ENCODE measurements at regions not wholly inside any gene's neighbourhood (a gene's known extent, or its start where the extent isn't known, plus 50 kb on each side); places are given as distances from the start of the nearest gene placed in this dataset.

- TF ChIP-seq, protein P1, sequence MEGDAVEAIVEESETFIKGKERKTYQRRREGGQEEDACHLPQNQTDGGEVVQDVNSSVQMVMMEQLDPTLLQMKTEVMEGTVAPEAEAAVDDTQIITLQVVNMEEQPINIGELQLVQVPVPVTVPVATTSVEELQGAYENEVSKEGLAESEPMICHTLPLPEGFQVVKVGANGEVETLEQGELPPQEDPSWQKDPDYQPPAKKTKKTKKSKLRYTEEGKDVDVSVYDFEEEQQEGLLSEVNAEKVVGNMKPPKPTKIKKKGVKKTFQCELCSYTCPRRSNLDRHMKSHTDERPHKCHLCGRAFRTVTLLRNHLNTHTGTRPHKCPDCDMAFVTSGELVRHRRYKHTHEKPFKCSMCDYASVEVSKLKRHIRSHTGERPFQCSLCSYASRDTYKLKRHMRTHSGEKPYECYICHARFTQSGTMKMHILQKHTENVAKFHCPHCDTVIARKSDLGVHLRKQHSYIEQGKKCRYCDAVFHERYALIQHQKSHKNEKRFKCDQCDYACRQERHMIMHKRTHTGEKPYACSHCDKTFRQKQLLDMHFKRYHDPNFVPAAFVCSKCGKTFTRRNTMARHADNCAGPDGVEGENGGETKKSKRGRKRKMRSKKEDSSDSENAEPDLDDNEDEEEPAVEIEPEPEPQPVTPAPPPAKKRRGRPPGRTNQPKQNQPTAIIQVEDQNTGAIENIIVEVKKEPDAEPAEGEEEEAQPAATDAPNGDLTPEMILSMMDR (IDR thresholded peaks at IDR 0.05 in 4 of 5, conservative IDR thresholded peaks at IDR 0.05 in 1 of 5), result no peak
- TF ChIP-seq POLR2A (IDR thresholded peaks at IDR 0.05), result no peak
These were observed 114.5 kb downstream of the NUF2 start for GRCh38 chr1:163436140-163436812.

Measured in gastrocnemius medialis (tissue), 4 donors.